CD4-positive, alpha-beta T cell treated with Interleukin-1 beta for 1 hour (primary cell): ENCODE measurements at regions not wholly inside any gene's neighbourhood (a gene's known extent, or its start where the extent isn't known, plus 50 kb on each side); places are given as distances from the start of the nearest gene placed in this dataset.
"Not testable (repeated sequence)": the region's sequence is repeated elsewhere in the genome, so short reads cannot be mapped to it uniquely, and the experiment has no call there.

Experiments
- DNase-seq, 2 donors: peaks; one replicate each; pipeline ENCODE4 v3.0.0-alpha.2; 2020 to 2022

DNA sequence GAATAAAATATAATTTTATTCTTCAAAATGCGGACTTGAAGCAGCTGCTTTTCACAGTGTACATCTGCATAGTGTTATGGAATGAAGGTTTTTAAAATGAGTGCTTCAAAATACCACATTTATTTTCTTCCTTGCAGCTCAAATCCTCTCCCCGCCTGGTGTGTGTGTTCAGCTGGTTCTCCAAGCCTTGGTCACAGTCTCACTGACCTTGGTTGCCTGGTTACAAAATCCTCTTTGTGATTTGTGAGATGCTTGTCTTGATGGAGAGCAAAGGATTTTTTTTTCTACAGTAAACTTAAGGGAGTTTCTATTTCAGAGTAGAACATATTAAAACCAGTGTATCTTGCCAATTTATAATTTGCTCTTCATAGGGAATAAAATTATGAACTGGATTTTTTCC is 139.2 kb downstream of the PCDH18 start:
- no peak for DNase-seq

DNA sequence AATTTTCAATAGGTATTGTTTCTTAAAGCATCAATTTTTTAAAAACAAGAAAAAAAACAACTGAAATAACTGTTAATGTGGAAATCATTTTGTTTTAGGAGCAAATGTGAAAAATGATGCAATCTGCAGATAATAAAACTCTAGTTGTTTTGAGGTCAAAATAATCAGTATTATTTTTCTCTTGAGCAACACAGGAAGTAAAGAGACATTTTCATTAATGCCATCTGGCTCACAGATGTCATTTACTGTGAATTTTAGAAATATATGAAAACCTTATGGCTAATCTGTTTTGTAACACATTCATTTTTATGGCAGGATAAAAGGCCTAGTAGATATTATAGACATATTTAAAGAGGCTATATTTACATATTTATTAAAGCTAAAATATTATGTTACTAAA is 141.6 kb downstream of the PCDH18 start:
- no peak for DNase-seq

DNA sequence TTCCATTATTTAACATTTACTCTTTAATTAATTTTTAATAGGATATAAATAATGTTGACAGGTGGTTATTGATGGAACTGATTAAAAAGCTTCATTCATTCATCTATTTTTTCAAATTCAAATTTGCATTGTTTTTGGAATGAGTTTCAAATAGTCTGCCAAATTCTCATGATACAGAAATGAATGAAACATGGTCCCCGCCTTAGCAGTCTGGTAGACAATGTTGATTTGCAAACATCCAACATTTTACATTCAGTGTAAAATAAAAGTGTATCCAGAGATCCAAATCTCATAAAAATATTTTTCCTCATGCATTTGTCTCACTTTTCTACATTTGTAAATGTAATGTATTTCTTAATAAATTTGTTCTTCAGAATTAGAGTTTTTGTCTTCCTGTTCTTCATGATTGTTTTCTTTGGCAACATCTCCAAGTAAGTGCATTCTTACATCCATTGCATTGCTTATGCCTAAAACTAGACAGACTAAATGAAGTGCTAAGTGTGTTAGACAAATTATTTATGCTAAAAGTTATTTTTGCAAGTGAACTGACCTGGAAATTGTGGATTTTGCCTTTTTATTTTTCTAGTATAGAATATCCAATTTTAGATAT is 142.3 kb downstream of the PCDH18 start:
- no peak for DNase-seq

DNA sequence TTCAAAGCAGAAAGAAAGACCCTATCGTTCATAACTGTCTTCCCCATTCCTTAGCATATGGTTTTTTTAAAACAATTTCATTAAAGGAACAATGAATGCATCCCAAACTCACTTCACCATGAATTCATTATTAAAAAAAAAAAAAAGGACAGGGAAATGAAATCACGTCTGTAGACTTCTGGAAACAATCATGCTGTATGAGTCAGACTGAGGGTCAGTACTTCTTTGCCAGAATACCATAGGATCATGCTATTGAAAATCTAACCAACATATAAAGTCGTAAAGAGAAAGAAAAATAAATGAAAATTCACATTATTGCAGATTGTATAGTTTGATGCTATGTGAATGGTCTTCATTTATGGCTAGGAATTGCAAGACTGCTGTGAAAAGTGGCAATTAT is 144.4 kb downstream of the PCDH18 start:
- DNase-seq: no peak

DNA sequence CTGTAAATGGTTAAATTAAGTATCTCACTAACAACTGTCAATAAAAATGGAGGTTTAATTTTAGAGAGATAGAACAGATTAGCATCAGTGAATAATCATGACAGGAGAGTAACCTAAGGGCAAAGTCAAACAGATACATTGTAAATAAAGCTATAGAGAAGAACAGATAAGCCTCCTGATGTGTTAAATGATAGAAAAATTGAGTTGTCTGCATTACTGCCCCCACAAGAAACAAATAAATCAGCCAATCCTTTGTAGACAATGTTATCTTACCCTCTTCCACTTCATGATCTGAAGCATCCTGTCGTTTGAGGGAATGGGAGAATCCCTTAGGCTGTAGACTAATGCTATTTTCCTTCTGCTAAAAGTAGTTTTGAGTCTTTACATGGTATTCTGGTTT is 147.8 kb downstream of the PCDH18 start:
- DNase-seq: no peak

DNA sequence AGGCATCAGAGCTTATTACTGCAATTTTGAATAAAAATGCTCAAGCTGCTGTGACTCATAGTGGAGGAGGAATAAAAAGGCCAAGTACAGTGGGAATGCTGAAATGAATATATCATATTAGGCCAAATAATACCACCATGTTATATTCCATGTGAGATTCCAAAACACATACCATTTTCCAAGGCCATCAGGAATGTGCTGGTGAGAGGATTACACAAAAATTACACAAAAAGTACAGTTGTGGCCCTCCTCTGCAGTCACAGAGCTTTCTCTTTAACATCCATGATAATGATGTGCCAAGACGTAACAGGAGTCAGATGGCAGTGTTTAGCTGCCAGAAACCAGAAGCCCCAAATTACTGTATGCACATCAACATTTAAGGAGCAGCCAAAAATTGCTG is 153.5 kb downstream of the PCDH18 start:
- DNase-seq: no peak

DNA sequence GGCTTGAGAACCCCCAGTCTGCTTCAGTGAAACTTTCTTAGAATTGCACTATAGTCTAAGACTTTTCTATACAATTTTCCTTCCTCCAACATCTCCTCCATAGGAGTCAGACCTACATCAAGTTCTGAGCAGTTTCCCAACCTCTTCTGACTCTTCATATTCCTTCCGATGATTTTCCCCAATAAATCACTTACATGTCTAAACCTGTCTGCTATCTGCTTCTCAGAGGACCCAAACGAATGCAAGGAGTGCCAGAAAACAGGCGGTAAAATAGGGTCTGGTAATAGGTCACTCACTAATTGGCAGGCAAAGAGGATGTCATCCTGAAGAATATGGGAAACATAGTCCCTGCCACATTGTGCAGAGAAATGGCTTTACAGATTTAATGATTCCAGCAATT is 153.9 kb downstream of the PCDH18 start:
- DNase-seq: no peak

DNA sequence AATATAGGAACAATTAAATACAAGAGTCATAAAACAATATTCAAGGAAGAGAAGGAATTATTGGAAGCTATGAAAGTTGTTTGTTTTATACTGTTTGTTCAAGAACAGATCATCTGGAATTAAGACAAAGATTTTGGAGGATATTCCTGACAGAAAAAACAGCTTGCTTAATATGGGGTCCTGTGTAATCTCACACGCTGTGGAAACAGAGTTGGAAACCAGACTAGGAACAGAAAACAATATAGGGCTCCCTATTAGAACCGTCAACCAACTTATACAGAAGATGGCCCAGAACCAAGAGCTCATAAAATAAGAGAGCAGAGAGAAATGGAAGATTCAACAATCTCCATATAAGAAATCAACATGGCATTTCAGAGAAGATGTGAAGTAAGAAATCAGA is 156.0 kb downstream of the PCDH18 start:
- no peak for DNase-seq

DNA sequence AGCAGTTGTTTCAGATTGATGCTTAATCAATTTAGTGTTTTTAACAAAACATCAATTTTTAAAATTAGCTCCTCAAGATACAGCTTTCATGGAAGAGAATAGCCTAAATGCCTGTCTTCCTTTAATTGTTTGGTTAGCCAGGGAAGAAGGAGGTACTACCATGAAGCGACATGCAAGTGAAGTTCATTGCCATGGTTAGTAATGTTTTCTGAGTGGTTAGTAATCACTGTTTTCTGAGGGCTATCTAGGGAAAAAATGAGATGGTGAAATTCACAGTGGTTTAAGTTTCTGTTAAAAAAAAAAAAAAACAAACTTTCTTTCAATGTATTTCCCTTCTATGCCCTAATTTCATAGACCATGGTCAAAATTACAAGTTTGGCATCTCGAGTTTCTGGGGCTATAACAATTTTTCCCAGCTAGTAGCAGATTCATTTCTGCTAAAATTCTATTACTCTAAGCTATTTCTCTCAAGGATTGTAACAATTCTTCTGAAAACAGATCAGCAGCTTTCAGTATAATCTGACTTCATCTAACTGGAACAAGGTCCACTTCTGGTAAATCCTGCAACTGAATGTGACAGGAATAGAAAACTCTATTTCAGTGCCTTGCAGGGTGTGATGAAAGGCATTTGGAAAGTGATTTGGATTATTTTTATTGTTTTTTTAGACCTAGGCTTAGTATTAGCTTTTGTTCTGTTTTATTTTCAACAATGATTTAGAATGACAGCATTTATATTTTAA is 157.0 kb downstream of the PCDH18 start:
- DNase-seq: no peak

DNA sequence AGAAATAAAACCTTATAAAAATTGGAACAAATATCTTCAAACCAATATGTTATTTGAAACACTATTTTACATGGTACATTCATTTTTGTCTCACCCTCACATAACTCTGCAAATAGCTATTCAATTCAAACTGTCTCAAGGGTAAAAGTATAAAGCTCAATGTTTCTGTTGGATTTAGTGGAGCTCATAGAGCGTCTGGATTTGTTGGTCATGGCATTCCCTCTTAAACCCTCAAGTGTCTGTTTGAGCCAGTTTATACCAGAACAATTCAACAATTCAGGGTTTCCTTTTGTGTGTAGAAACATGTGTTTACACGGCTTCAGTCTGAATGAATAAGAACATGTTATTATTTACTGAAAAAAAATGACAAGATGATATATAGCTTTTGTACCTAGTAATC is 161.6 kb downstream of the PCDH18 start:
- DNase-seq: no peak

DNA sequence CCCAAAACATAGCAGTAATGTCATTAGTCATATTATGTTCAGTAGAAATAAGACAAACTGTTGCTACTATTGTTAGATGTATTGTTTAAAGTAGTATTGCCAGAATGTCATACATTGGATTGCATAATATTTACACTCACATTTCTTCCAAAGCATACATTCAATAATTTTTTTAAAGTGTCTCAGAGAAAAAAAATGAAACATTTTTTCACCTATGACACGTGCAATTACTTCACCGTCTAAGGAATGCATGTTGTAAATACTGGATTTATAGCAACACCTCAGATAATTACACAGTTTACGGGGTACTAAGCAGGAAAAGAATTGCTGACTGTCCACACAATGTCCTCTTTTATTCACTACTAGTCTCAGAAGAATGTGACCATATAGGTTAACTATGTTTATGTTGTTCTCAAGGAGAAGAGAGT is 162.1 kb downstream of the PCDH18 start:
- DNase-seq: no peak

DNA sequence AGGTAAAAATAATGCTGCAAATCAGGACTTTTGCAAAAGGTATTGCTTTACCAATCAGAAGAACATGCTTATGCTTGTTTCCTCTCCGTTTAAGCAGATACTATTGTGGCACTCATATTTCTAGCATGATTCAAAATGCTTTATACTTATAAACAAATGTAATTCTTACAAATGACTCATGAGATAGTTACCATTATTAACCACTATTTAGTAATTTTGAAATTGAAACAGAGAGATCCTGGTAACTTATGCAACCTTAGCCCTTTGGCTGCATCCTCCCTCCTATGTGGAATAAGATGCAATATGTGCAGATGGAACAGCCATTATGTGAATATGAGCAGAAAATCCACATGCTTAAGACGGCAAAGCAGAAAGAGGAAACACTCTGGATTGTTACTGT is 164.7 kb downstream of the PCDH18 start:
- no peak for DNase-seq

DNA sequence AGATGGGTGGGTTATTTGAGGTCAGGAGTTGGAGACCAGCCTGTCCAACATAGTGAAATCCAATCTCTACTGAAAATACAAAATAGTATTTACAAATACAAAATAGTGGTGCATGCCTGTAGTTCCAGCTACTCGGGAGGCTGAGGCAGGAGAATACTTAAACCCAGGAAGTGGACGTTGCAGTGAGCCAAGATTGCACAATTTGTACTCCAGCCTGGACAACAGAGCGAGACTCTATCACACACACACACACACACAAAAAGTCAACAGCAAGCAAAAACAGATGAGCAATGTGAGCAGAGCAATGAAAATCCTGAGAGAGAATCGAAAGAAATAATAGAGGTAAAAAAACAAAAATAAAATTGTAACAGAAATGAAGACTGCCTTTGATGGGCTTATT is 168.8 kb downstream of the PCDH18 start:
- no peak for DNase-seq

DNA sequence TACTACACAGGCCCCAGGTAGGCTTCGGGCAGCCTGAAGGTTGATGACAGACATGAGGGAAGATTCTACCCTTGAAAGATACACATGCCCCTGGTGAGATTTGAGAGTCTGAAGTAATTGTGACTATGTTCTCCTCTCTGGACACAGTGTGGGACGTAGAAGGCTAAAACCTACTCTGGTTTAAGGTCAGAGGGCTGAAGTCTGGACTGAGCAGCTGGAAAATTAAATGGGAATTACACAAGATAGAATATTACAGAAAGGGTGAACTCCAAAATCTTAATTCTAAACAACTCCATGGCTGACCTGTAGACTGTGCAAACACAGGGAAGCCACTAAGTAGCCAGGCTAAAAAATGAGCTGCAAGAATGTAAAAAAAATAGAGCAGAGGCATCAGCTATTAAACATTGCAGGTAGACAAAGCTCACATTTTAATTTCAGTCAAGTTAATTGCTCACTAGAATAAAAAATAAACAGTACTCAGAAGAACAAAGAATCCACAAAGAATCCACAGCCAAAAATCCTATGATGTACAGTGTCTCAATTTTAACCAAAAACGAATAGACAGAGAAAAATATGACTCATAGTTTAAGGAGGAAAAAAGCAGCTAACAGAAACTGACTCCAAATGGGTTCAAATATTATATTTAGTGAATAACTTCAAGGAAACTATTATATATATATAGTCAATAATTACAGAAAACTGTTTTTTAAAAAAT is 170.4 kb downstream of the PCDH18 start:
- DNase-seq: no peak

DNA sequence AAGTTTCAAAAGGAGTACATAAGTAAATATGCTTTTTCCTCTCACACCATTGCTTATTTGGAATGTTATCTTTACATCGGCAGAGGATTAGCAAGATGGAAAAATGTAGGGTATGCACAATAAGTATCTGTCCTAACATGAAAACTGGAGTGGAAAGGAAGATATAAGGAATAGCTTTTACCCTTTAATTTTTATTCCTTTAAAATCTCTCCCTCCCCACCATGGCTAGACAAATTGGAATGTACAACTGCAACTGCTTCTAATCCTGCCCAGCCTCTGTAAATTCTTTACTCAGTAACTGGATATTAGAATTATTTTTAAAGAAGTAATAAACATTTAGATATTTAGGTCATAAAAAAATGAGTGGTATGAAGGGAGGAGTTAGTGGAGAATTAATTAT is 171.5 kb downstream of the PCDH18 start:
- no peak for DNase-seq

DNA sequence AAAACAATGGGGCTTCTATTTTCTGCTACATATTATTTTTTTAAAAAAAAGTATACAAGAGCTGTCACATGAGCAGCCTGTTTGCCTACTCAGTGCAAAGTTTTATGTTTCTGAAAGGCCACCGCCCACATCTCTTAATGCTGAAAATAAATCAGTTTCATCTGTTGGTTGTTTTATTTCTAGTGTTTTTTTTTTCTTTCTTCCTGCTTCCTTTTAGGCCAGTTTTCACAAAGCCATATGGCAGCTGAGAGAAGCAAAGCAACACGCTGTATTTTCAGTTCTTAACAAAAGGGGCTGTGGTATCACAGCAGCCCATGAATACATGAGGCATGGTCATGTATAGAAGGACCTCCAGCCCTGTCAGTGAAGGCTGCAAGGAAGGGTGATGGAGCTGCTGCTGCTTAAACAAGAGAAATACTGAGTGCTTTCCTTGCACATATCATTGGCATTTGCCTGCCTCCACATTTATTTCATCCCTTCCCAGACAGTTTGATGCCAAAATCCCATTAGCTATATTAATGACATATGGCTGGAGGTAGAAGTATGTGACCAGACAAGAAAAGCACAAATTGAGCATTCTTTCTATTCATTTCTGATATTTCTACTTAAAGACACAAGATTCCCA is 172.5 kb downstream of the PCDH18 start:
- DNase-seq: no peak

DNA sequence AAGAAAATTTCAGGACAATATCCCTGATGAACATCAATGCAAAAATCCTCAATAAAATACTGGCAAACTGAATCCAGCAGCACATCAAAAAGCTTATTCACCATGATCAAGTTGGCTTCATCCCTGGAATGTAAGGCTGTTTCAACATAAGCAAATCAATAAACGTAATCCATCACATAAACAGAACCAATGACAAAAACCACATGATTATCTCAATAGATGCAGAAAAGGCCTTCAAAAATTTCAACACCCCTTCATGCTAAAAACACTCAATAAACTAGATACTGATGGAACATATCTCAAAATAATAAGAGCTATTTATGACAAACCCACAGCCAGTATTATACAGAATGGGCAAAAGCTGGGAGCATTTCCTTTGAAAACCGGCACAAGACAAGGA is 177.7 kb downstream of the PCDH18 start:
- DNase-seq: not testable (repeated sequence)

DNA sequence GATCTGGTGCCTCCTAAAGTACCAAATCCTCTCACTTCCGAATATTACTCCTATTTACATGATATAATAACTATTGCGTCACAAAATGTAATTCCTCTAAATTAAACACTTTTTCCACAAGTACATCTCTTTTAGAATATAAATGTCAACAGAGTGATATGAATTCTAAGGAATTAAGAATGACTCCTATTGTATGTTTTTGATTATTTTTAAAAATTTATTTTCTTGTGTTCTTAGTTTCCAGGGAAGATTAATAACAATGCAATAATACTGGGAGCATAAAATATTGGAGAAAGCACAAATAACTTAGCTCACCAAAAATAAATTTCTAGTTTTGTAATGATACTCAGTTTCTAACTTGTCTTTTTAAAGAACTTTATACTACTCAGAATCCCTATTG is 184.9 kb downstream of the PCDH18 start:
- no peak for DNase-seq

DNA sequence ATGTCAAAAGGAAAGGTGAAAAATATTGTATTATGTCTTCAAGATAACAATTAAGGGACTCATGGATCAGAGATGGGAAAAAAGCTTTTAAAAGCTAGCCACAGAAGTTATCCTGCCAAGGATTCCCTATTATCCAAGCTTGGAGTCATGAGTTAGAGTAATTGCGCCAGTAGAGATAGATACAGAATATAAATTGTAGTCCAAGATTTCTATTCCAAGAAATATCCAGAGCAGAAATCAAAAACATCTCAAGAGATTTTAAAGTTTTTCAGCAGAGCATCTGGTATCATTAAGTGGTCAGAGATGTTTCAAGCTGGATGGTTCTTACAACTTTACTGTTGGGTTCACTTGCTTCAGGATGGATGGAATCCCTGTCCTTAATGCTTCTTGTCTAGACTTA is 186.7 kb downstream of the PCDH18 start:
- DNase-seq: no peak

DNA sequence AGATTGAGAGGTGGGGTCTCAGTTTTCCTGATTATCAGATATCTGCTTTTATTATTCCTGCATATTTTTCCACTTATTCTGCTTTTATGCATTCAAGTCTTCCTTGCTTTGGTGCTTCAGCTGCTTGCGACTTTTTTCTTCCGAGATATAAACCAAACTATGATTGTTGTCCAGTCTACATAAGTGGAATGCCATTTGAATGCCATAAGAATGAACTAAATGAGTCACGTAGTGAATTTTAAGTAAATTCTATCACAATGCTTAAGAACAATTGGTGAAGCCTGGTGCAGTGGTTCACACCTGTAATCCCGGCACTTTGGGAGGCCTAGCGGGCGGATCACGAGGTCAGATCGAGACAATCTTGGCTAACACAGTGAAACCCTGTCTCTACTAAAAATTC is 189.1 kb downstream of the PCDH18 start:
- no peak for DNase-seq

DNA sequence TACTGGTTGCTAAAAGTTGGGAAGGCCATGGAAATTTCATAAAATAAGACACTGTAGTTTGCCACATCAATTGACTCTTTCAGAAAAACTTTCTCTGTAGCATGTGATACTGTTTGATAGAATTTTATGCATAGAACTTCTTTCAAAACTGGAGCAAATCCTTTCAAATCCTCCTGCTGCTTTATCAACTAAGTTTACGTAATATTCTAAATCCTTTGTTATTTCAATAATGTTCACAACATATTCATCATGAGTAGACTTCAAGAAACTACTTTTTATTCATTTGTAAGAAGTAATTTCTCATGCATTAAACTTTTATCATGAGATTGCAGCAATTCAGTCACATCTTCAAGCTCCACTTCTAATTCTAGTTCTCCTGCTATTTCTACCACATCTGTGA is 199.3 kb downstream of the PCDH18 start:
- DNase-seq: no peak

DNA sequence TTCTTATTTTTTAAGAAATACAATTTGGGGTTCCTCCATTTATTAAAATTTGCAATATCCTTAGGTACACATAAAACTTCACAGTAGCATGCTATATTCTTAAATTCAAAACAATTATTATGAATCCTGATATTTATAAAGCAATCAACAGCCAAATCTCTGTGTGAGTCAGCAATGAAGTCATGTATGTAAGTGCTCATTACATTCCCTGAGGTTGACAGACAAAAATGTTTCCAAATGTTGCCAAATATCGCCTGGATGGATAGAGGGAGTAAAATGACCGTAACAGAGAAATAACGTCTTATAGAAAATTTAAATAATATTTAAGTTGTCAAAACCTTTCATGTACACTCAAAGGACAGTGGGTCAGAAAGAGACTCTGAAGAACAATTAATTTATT is 220.0 kb downstream of the PCDH18 start:
- no peak for DNase-seq

DNA sequence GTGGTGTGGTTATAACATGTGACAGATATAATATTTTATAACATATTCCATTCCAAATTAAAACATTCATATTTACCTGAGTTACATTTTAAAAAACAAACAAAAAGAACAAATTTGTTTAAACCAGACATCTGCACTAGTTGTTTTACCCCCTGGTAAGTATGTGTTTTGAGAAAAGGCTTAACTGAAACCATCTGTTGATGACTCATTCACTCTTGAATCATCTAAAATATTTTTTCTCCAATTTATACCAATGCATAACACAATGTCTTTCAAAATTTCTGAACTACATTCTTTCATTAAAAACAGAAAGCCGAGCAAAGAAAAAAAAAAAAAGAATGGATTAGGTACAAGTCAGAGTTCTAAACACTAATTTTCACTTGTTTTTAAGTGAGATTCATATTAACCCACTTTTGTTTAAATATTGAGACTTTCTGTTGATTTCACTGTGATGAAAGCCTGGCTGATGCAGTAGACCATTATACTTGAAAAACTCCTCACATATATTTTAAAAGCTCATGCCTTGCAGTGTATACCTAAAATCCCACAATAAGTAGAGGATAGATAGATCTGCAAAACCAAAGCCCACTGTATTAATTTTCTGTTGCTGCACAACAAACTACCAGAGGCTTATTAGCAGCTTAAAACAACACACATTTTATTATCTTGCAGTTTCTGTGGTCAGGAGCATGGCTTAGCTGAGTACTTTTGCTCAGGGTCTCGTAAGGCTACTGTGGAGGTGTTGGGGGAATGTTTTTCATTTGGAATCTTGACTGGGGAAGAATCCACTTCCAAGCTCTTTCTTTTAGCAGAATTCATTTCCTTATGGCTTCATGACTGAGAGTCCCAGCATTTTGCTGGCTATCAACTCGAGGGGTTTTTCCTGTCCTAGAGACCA is 221.5 kb downstream of the PCDH18 start:
- no peak for DNase-seq
